Astrocyte (in vitro differentiated cells and primary cell): ENCODE measurements at regions not wholly inside any gene's neighbourhood (a gene's known extent, or its start where the extent isn't known, plus 50 kb on each side); places are given as distances from the start of the nearest gene placed in this dataset.
"Not testable (repeated sequence)": the region's sequence is repeated elsewhere in the genome, so short reads cannot be mapped to it uniquely, and the experiment has no call there.

Source experiments
- CTCF ChIP-seq: IDR thresholded peaks from 2 replicates; pipeline ENCODE4 v1.5.1; 2011; ENCODE audit warnings: low read depth, mild to moderate bottlenecking, inconsistent platforms, low read length, moderate library complexity; ENCODE audit not compliant: insufficient read depth
- EZH2 ChIP-seq: IDR thresholded peaks from 2 replicates; pipeline ENCODE4 v1.6.1; 2012; ENCODE audit warnings: mild to moderate bottlenecking, low read length, inconsistent platforms; ENCODE audit not compliant: insufficient read depth

GRCh38 chr20:30821615-30822014 lies 435.8 kb upstream of the DEFB115 start:
- not testable (repeated sequence) for TF ChIP-seq CTCF, EZH2
